Fibroblast of lung (primary cell): ENCODE measurements at regions not wholly inside any gene's neighbourhood (a gene's known extent, or its start where the extent isn't known, plus 50 kb on each side); places are given as distances from the start of the nearest gene placed in this dataset.

Source experiments
- DNase-seq, 2 donors: peaks; one replicate each; pipeline versions ENCODE4 v3.0.0 to v3.0.0-alpha.2; 2010; ENCODE audit warnings: low read depth in 2 of 2
- H2AFZ ChIP-seq: 2 replicates; pipeline ENCODE4 v1.5.1; 2012; ENCODE audit warnings: low read length, control low read depth, inconsistent platforms
- H3K27ac ChIP-seq: 2 replicates; pipeline ENCODE4 v1.5.1; 2011; ENCODE audit warnings: low read length, control low read depth; ENCODE audit not compliant: insufficient read depth
- H3K27me3 ChIP-seq: 2 replicates; pipeline ENCODE4 v1.5.1; 2011; ENCODE audit warnings: mild to moderate bottlenecking, low read length; ENCODE audit not compliant: control insufficient read depth, insufficient read depth
- H3K36me3 ChIP-seq: 2 replicates; pipeline ENCODE4 v1.5.1; 2011; ENCODE audit warnings: low read length; ENCODE audit not compliant: control insufficient read depth, insufficient read depth
- H3K4me1 ChIP-seq: 2 replicates; pipeline ENCODE4 v1.5.1; 2011; ENCODE audit warnings: low read length; ENCODE audit not compliant: control insufficient read depth, insufficient read depth; ENCODE audit errors: extremely low read depth
- H3K4me2 ChIP-seq: 2 replicates; pipeline ENCODE4 v1.5.1; 2011; ENCODE audit warnings: low read length, control low read depth; ENCODE audit not compliant: insufficient read depth; ENCODE audit errors: extremely low read depth
- H3K4me3 ChIP-seq, 4 experiments: fragments of 200-600 bp in 1 of 4; sonication (generic) in 1 of 4; replicated peaks in 1 of 4; 2 replicates each; pipeline ENCODE4 v1.5.1; 2011 to 2016; ENCODE audit warnings: low read length in 4 of 4, low read depth in 3 of 4, mild to moderate bottlenecking in 3 of 4, control low read depth in 2 of 4, inconsistent platforms in 1 of 4, mixed read lengths in 1 of 4; ENCODE audit not compliant: insufficient read depth in 1 of 4; ENCODE audit errors: control extremely low read depth in 1 of 4
- H3K79me2 ChIP-seq: 2 replicates; pipeline ENCODE4 v1.5.1; 2012; ENCODE audit warnings: mild to moderate bottlenecking, low read length, inconsistent platforms; ENCODE audit not compliant: control insufficient read depth, insufficient read depth
- H3K9ac ChIP-seq: 2 replicates; pipeline ENCODE4 v1.5.1; 2011; ENCODE audit warnings: mild to moderate bottlenecking, low read length, control low read depth; ENCODE audit not compliant: insufficient read depth
- H3K9me3 ChIP-seq: 2 replicates; pipeline ENCODE4 v1.5.1; 2012; ENCODE audit warnings: low read depth, low read length; ENCODE audit not compliant: control insufficient read depth, insufficient read depth
- H4K20me1 ChIP-seq: 2 replicates; pipeline ENCODE4 v1.5.1; 2011; ENCODE audit warnings: low read length; ENCODE audit not compliant: control insufficient read depth, insufficient read depth; ENCODE audit errors: extremely low read depth
- EZH2 ChIP-seq: IDR thresholded peaks from 2 replicates; pipeline ENCODE4 v1.5.1; 2012; ENCODE audit warnings: low read length, control low read depth, mild to moderate bottlenecking; ENCODE audit errors: missing control alignments
- TF ChIP-seq, protein P1 (sequence below), 2 donors: IDR thresholded peaks in 1 of 2; conservative IDR thresholded peaks in 1 of 2; 1 replicate in 1 of 2; 2 replicates in 1 of 2; pipeline ENCODE4 v1.5.1; 2011 to 2012; ENCODE audit warnings: low read length in 2 of 2, control low read depth in 1 of 2, inconsistent platforms in 1 of 2, low read depth in 1 of 2, mild to moderate bottlenecking in 1 of 2

DNA sequence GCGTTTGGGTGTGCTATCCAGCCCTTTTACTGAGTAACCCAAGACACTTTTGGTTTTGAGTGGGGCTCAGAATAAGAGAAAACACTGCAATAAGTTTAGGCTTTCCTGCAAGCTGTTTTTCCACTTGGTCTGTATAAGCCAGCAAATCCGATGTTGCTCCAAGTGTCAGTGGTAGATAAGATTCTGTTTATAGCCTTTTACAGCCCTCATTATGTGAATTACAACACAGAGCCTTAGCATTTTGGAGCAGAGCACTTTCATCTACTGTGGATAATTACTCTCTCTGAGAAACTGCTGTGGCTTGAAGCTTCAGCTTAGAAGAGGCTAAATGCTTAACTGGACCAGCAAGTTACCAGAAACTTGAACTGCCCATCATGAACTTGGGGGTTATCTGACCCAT is 601.1 kb downstream of the JRKL start:
- H3K4me1 ChIP-seq: no peaks in the 10 kb centered on the region
- no peak overlapping the region for H3K4me3 ChIP-seq
- no peak for TF ChIP-seq EZH2
- TF ChIP-seq, protein P1, sequence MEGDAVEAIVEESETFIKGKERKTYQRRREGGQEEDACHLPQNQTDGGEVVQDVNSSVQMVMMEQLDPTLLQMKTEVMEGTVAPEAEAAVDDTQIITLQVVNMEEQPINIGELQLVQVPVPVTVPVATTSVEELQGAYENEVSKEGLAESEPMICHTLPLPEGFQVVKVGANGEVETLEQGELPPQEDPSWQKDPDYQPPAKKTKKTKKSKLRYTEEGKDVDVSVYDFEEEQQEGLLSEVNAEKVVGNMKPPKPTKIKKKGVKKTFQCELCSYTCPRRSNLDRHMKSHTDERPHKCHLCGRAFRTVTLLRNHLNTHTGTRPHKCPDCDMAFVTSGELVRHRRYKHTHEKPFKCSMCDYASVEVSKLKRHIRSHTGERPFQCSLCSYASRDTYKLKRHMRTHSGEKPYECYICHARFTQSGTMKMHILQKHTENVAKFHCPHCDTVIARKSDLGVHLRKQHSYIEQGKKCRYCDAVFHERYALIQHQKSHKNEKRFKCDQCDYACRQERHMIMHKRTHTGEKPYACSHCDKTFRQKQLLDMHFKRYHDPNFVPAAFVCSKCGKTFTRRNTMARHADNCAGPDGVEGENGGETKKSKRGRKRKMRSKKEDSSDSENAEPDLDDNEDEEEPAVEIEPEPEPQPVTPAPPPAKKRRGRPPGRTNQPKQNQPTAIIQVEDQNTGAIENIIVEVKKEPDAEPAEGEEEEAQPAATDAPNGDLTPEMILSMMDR (conservative IDR thresholded peaks at IDR 0.05 in 1 of 2, IDR thresholded peaks at IDR 0.05 in 1 of 2; ENCODE audit: low read depth in 1 of 2, low read length in 2 of 2): no peak
- H2AFZ ChIP-seq: no peak overlapping the region
- no peaks in the 10 kb centered on the region for H3K27me3 ChIP-seq
- H3K9me3 ChIP-seq: no peaks in the 10 kb centered on the region
- no peaks in the 10 kb centered on the region for H4K20me1 ChIP-seq
- no peak overlapping the region for H3K27ac ChIP-seq
- no peak overlapping the region for H3K9ac ChIP-seq
- H3K4me2 ChIP-seq: no peak overlapping the region
- no peaks in the 10 kb centered on the region for H3K36me3 ChIP-seq
- H3K79me2 ChIP-seq: no peaks in the 10 kb centered on the region
- DNase-seq: no peak

DNA sequence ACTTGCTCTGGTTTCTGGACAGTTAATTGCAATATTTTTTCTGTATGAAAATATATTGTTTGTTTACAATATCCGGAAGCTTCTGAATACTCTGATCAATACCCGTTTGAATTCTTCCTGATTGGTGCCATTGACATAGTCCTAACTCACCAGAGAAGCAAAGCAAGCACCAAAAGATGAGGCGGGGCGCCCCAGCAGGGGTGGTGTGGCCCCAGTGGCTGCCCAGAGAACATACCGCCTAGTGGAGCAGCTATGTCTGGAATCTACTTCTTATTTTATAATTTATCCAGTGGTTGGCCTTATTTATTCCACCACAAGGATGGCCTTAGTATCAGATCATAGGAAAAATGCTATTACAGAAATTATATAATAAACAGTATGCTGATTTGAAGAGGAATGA is 610.7 kb downstream of the JRKL start:
- Histone ChIP-seq H3K9ac (no peak overlapping the region), H3K9me3 (no peaks in the 10 kb centered on the region), H3K4me1 (no peaks in the 10 kb centered on the region), H3K4me2 (no peak overlapping the region), H4K20me1 (no peaks in the 10 kb centered on the region), H3K27ac (no peak overlapping the region), H2AFZ (no peak overlapping the region), H3K4me3 (no peak overlapping the region), H3K79me2 (no peaks in the 10 kb centered on the region), H3K27me3 (no peaks in the 10 kb centered on the region), H3K36me3 (no peaks in the 10 kb centered on the region)
- DNase-seq: no peak
- no peak for TF ChIP-seq EZH2
- TF ChIP-seq, protein P1 (conservative IDR thresholded peaks at IDR 0.05 in 1 of 2, IDR thresholded peaks at IDR 0.05 in 1 of 2; ENCODE audit: low read depth in 1 of 2, low read length in 2 of 2): no peak

DNA sequence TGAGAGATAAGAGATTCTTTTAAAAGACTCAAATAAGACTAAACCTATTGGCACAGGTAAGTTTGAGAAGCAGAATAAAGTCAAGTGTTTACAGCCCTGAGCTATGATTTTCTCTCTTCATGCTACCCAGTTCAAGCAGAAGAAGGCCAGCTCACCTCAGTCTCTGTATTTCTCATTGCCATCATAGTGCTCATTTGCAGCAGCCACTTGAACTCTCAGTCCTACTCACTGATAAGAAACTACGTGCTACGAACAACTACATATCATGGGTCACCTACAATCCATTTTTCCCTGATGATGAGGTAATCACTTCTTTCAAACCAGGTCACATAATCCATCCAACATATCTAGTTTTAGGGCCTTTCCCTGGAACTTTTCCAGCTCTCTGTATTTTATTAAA is 617.5 kb downstream of the JRKL start:
- H3K4me3 ChIP-seq: no peak overlapping the region
- no peak overlapping the region for H3K4me2 ChIP-seq
- no peak overlapping the region for H3K9ac ChIP-seq
- H2AFZ ChIP-seq: no peak overlapping the region
- H3K27ac ChIP-seq: no peak overlapping the region
- H3K79me2 ChIP-seq: no peaks in the 10 kb centered on the region
- H4K20me1 ChIP-seq: no peaks in the 10 kb centered on the region
- H3K4me1 ChIP-seq: no peaks in the 10 kb centered on the region
- TF ChIP-seq, protein P1 (conservative IDR thresholded peaks at IDR 0.05 in 1 of 2, IDR thresholded peaks at IDR 0.05 in 1 of 2; ENCODE audit: low read depth in 1 of 2, low read length in 2 of 2): no peak
- no peak for TF ChIP-seq EZH2
- no peaks in the 10 kb centered on the region for H3K9me3 ChIP-seq
- no peaks in the 10 kb centered on the region for H3K36me3 ChIP-seq
- no peaks in the 10 kb centered on the region for H3K27me3 ChIP-seq
- DNase-seq: no peak
